Keratinocyte (primary cell): ENCODE measurements at regions not wholly inside any gene's neighbourhood (a gene's known extent, or its start where the extent isn't known, plus 50 kb on each side); places are given as distances from the start of the nearest gene placed in this dataset.

ENCODE experiments used
- DNase-seq: peaks from one replicate; pipeline ENCODE4 v3.0.0-alpha.2; 2011; ENCODE audit warnings: low read depth, missing footprints, low spot score
- FAIRE-seq: peaks from 2 replicates; lab custom pipeline; 2011; peaks lifted over from hg19 to GRCh38; lab: Jason Lieb, UNC
- H2AFZ ChIP-seq: 2 replicates; pipeline ENCODE4 v1.6.0; 2012; ENCODE audit warnings: low read length, control low read depth, inconsistent platforms; ENCODE audit not compliant: control insufficient read depth
- H3K27ac ChIP-seq: 2 replicates; pipeline ENCODE4 v1.5.1; 2011; ENCODE audit warnings: low read length; ENCODE audit not compliant: control insufficient read depth, insufficient read depth
- H3K27me3 ChIP-seq: 3 replicates; pipeline ENCODE4 v1.6.0; 2011; ENCODE audit warnings: low read length; ENCODE audit not compliant: control insufficient read depth, insufficient read depth; ENCODE audit errors: extremely low read depth
- H3K36me3 ChIP-seq, 2 experiments: 2 replicates in 1 of 2; 3 replicates in 1 of 2; pipeline ENCODE4 v1.5.1; 2011; ENCODE audit warnings: low read length in 2 of 2, mild to moderate bottlenecking in 1 of 2; ENCODE audit not compliant: control insufficient read depth in 2 of 2, insufficient read depth in 2 of 2; ENCODE audit errors: extremely low read depth in 1 of 2
- H3K4me1 ChIP-seq: 3 replicates; pipeline ENCODE4 v1.5.1; 2011; ENCODE audit warnings: low read length; ENCODE audit not compliant: control insufficient read depth, insufficient read depth; ENCODE audit errors: extremely low read depth
- H3K4me2 ChIP-seq: 3 replicates; pipeline ENCODE4 v1.6.0; 2011; ENCODE audit warnings: low read depth, low read length; ENCODE audit not compliant: control insufficient read depth, insufficient read depth; ENCODE audit errors: extremely low read depth
- H3K4me3 ChIP-seq, 3 experiments: fragments of 200-600 bp in 1 of 3; sonication (generic) in 1 of 3; 2 replicates in 2 of 3; 3 replicates in 1 of 3; pipeline ENCODE4 v1.5.1; 2011 to 2016; ENCODE audit warnings: low read length in 3 of 3, mild to moderate bottlenecking in 3 of 3, control low read depth in 2 of 3, inconsistent platforms in 1 of 3, low read depth in 1 of 3, mixed read lengths in 1 of 3, mixed run types in 1 of 3, moderate library complexity in 1 of 3; ENCODE audit not compliant: control insufficient read depth in 2 of 3, insufficient read depth in 2 of 3; ENCODE audit errors: extremely low read depth in 1 of 3
- H3K79me2 ChIP-seq: 2 replicates; pipeline ENCODE4 v1.6.0; 2012; ENCODE audit warnings: low read length; ENCODE audit not compliant: control insufficient read depth, insufficient read depth
- H3K9ac ChIP-seq: 3 replicates; pipeline ENCODE4 v1.6.0; 2011; ENCODE audit warnings: low read length; ENCODE audit not compliant: control insufficient read depth, insufficient read depth; ENCODE audit errors: extremely low read depth
- H3K9me1 ChIP-seq: 3 replicates; pipeline ENCODE4 v1.6.0; 2011; ENCODE audit warnings: low read length; ENCODE audit not compliant: control insufficient read depth, insufficient read depth; ENCODE audit errors: extremely low read depth
- H3K9me3 ChIP-seq: 2 replicates; pipeline ENCODE4 v1.5.1; 2012; ENCODE audit warnings: low read depth, low read length; ENCODE audit not compliant: control insufficient read depth
- H4K20me1 ChIP-seq: 3 replicates; pipeline ENCODE4 v1.6.0; 2011; ENCODE audit warnings: low read length; ENCODE audit not compliant: control insufficient read depth, insufficient read depth; ENCODE audit errors: extremely low read depth
- EZH2 ChIP-seq: IDR thresholded peaks from one replicate; pipeline ENCODE4 v1.6.1; 2012; ENCODE audit warnings: inconsistent platforms, mild to moderate bottlenecking, low read length, moderate library complexity
- dilution Hi-C: fragments of 300-500 bp; cut with MboI; formaldehyde crosslinking; loops from one replicate; pipeline ENCODE4 v1.7.0; 2020; ENCODE audit warnings: low sequenced_read_pairs; ENCODE audit not compliant: extremely low pct_ligation_motif_present
- TF ChIP-seq, protein P1 (sequence below), 3 experiments: IDR thresholded peaks in 1 of 3; conservative IDR thresholded peaks in 1 of 3; optimal IDR thresholded peaks in 1 of 3; 2 replicates in 2 of 3; 3 replicates in 1 of 3; pipeline versions ENCODE3 to v1.5.1; 2011; ENCODE audit warnings: low read length in 3 of 3, mild to moderate bottlenecking in 3 of 3, moderate library complexity in 2 of 3, control low read depth in 1 of 3, inconsistent platforms in 1 of 3; ENCODE audit not compliant: insufficient read depth in 2 of 3; ENCODE audit errors: extremely low read depth in 1 of 3

DNA sequence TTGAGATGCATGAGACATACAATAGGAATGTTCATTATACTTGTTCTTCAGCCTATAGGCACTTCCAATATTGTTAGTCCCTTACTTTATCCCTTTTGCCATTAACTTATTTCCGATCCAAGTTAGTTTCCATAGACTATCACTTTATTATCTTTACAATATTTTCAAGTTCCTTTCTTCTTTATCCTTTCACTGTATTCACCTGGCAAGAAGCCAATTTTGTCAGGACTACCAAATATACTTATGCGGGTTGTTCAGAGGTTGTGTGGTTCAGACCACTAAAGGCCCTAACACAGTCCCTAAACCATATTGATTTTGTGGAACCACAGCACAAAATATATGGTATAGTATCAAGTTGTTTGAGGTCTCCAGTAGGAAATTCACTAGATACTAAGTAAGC lies 245.0 kb upstream of the HTR2C start:
- DNase-seq = no peak
- Histone ChIP-seq H2AFZ (no peak overlapping the region), H4K20me1 (no peaks in the 10 kb centered on the region), H3K9me1 (no peaks in the 10 kb centered on the region), H3K27ac (no peak overlapping the region), H3K27me3 (no peaks in the 10 kb centered on the region), H3K36me3 (no peaks in the 10 kb centered on the region), H3K4me2 (no peak overlapping the region), H3K9ac (no peak overlapping the region), H3K79me2 (no peaks in the 10 kb centered on the region), H3K4me1 (no peaks in the 10 kb centered on the region), H3K4me3 (no peak overlapping the region), H3K9me3 (no peaks in the 10 kb centered on the region)
- FAIRE-seq = no peak
- dilution Hi-C loops = no loop called here
- TF ChIP-seq EZH2 = no peak
- TF ChIP-seq, protein P1, sequence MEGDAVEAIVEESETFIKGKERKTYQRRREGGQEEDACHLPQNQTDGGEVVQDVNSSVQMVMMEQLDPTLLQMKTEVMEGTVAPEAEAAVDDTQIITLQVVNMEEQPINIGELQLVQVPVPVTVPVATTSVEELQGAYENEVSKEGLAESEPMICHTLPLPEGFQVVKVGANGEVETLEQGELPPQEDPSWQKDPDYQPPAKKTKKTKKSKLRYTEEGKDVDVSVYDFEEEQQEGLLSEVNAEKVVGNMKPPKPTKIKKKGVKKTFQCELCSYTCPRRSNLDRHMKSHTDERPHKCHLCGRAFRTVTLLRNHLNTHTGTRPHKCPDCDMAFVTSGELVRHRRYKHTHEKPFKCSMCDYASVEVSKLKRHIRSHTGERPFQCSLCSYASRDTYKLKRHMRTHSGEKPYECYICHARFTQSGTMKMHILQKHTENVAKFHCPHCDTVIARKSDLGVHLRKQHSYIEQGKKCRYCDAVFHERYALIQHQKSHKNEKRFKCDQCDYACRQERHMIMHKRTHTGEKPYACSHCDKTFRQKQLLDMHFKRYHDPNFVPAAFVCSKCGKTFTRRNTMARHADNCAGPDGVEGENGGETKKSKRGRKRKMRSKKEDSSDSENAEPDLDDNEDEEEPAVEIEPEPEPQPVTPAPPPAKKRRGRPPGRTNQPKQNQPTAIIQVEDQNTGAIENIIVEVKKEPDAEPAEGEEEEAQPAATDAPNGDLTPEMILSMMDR (optimal IDR thresholded peaks at IDR 0.05 in 1 of 3, IDR thresholded peaks at IDR 0.05 in 1 of 3, conservative IDR thresholded peaks at IDR 0.05 in 1 of 3; ENCODE audit: extremely low read depth in 1 of 3, insufficient read depth in 2 of 3, low read length in 3 of 3) = no peak

DNA sequence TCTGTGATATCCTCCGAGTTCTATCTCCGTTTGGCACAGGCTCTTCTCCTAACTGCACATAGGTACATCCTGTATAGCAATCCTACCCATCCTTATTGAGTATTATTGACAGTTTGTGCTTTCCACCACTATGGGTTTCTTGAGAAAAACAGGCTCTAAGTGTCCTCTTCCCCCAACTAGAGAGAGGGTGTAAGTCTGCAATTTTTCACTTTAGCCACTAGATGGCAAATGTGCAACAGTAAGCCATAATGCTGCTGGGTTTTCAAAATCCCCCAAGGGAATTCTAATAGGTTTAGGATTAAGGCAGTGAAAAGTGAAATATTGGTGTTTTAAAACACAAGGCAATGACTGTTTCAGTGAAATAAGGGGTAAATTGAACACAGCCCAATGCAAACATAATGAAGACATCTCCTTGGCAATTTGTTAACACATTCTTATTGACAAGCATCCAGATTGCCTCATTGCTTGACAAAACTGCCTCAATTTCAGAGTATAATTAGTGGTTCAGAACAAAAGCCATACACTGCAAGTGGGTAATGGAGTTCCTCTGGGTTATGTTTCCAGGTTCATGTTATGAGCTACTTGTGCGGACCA lies 239.0 kb upstream of the HTR2C start:
- DNase-seq = peak; percentile 5
- H3K27me3 ChIP-seq = no peaks in the 10 kb centered on the region
- no peaks in the 10 kb centered on the region for H3K9me3 ChIP-seq
- H3K36me3 ChIP-seq = no peaks in the 10 kb centered on the region
- dilution Hi-C loops = no loop called here
- peak; percentile 57 for FAIRE-seq
- H3K4me3 ChIP-seq = no peak overlapping the region
- H3K79me2 ChIP-seq = no peaks in the 10 kb centered on the region
- H3K9ac ChIP-seq = no peak overlapping the region
- H2AFZ ChIP-seq = no peak overlapping the region
- no peak overlapping the region for H3K27ac ChIP-seq
- no peaks in the 10 kb centered on the region for H3K9me1 ChIP-seq
- no peak overlapping the region for H3K4me2 ChIP-seq
- H4K20me1 ChIP-seq = no peaks in the 10 kb centered on the region
- H3K4me1 ChIP-seq = no peaks in the 10 kb centered on the region
- TF ChIP-seq, protein P1 (optimal IDR thresholded peaks at IDR 0.05 in 1 of 3, IDR thresholded peaks at IDR 0.05 in 1 of 3, conservative IDR thresholded peaks at IDR 0.05 in 1 of 3; ENCODE audit: extremely low read depth in 1 of 3, insufficient read depth in 2 of 3, low read length in 3 of 3) = peak; percentile 30 to 74 (median 71)
- TF ChIP-seq EZH2 = no peak
